Activated CD8-positive, alpha-beta T cell treated with anti-CD3 and anti-CD28 coated beads, Interleukin-2, amount 10 ng/mL, durations not matched to agents 7 days and 5 days (primary cell): ENCODE measurements at regions not wholly inside any gene's neighbourhood (a gene's known extent, or its start where the extent isn't known, plus 50 kb on each side); places are given as distances from the start of the nearest gene placed in this dataset.
"Not testable (repeated sequence)": the region's sequence is repeated elsewhere in the genome, so short reads cannot be mapped to it uniquely, and the experiment has no call there.

Experiments used
- ATAC-seq: fragments of 150-1000 bp; cut with Tn5 transposase; one replicate; pipeline ENCODE4 v1.10.0; 2021; ENCODE audit warnings: moderate library complexity
- CTCF ChIA-PET: fragments of 350-600 bp; sonication (Branson Sonifier 250); formaldehyde crosslinking; loops from one replicate; lab custom pipeline; 2021; ENCODE audit warnings: antibody characterized with exemption; lab: Charles Lee
- POLR2A ChIA-PET: fragments of 350-600 bp; sonication (Branson Sonifier 250); formaldehyde crosslinking; loops from one replicate; lab custom pipeline; 2021; ENCODE audit warnings: antibody characterized with exemption; lab: Charles Lee
- DNase-seq: peaks from one replicate; pipeline ENCODE4 v3.0.0-alpha.2; 2020
- H3K27ac Mint-ChIP-seq: one replicate; pipeline ENCODE4 v1.8.0; 2021; ENCODE audit warnings: mild to moderate bottlenecking, mixed read lengths
- H3K27me3 Mint-ChIP-seq: one replicate; pipeline ENCODE4 v1.8.0; 2021; ENCODE audit warnings: low read depth, mixed read lengths
- H3K36me3 Mint-ChIP-seq: one replicate; pipeline ENCODE4 v1.8.0; 2021; ENCODE audit warnings: low read depth, mixed read lengths
- H3K4me1 Mint-ChIP-seq: one replicate; pipeline ENCODE4 v1.8.0; 2021; ENCODE audit warnings: low read depth, mixed read lengths
- H3K4me3 Mint-ChIP-seq: one replicate; pipeline ENCODE4 v1.8.0; 2021; ENCODE audit warnings: mild to moderate bottlenecking, mixed read lengths
- H3K9me3 Mint-ChIP-seq: one replicate; pipeline ENCODE4 v1.8.0; 2022; ENCODE audit warnings: mixed read lengths; ENCODE audit not compliant: insufficient read depth

DNA sequence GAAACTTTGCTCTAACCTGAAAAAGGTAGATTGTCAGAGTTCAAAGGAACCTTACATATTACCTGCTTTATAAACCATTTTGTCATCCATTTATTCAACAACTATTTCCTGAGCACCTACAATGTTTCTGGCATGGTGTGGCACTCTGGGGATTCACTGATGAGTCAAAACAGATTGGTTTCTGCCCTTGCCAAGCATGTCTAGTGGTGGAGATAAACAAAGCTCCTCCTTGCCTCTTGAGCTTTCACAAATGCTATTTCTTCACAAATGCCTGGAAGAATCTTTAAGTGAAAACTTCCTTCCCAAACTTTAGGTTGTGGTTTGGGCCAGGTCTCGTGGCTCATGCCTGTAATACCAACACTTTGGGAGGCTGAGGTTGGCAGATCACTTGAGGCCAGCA lies 85.1 kb upstream of the RELN start:
- Mint-ChIP-seq H3K4me3 (no peak overlapping the region), H3K27ac (no peak overlapping the region), H3K27me3 (no peaks in the 10 kb centered on the region), H3K36me3 (no peaks in the 10 kb centered on the region), H3K9me3 (no peaks in the 10 kb centered on the region), H3K4me1 (no peaks in the 10 kb centered on the region)
- DNase-seq (no peak), ATAC-seq (no peak)
- POLR2A ChIA-PET = no interaction called here
- CTCF ChIA-PET = no interaction called here

DNA sequence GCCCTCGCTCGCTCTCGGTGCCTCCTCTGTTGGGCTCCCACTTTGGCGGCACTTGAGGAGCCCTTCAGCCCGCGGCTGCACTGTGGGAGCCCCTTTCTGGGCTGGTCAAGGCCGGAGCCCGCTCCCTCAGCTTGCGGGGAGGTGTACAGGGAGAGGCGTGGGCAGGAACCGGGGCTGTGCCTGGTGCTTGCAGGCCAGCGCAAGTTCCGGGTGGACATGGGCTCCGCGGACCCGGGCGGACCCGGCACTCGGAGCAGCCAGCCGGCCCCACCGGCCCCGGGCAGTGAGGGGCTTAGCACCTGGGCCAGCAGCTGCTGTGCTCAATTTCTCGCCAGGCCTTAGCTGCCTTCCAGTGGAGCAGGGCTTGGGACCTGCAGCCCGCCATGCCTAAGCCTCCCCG lies 82.2 kb upstream of the RELN start:
- H3K9me3 Mint-ChIP-seq, H3K4me1 Mint-ChIP-seq, H3K4me3 Mint-ChIP-seq, H3K27me3 Mint-ChIP-seq, POLR2A ChIA-PET, ATAC-seq, CTCF ChIA-PET, H3K36me3 Mint-ChIP-seq, H3K27ac Mint-ChIP-seq, DNase-seq: not testable (repeated sequence)

DNA sequence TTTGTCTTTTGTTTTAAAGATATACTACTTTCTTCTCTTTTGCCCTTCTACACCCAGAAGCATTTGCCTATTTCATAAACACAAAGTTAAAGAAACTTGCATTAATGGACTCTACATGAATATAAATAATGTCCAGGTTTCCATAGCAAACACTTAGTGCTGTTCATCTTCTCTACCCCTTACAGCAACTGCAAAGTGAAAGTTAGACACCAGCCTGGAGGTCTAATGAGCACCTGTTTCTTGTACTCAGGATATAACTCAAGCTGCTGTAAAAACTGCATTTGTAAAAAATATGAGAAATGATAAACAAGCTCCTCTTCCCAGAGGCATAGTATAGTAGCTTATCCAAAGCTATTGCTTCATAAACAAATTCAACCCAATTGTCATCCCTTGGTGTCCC lies 76.0 kb upstream of the RELN start:
- Mint-ChIP-seq H3K27me3 (no peaks in the 10 kb centered on the region), H3K27ac (no peak overlapping the region), H3K9me3 (no peaks in the 10 kb centered on the region), H3K4me3 (no peak overlapping the region), H3K36me3 (no peaks in the 10 kb centered on the region), H3K4me1 (no peaks in the 10 kb centered on the region)
- ChIA-PET POLR2A (no interaction called here), CTCF (no interaction called here)
- ATAC-seq = no peak
- DNase-seq = no peak

DNA sequence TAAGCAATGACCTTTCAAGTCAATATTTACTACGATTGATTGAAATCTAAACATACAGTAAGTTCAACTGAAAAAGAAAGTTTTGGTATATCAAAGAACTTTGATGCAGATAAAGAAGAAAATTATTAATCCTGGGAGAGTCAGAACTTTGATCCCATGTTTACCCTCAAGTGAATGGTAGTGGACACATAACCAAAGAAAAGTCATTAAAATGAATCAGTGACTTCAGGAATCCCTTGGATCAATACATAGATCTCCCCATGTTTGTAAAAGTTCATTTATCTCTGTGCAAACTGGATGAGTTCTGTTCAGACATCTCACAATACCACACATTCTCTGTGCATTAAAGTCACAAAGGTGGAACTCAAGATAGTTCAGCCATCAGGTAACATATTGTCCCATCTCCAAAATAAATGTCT lies 75.5 kb upstream of the RELN start:
- Mint-ChIP-seq H3K9me3 (no peaks in the 10 kb centered on the region), H3K36me3 (no peaks in the 10 kb centered on the region), H3K27me3 (no peaks in the 10 kb centered on the region), H3K27ac (no peak overlapping the region), H3K4me3 (no peak overlapping the region), H3K4me1 (no peaks in the 10 kb centered on the region)
- ChIA-PET POLR2A (no interaction called here), CTCF (no interaction called here)
- no peak for DNase-seq
- ATAC-seq = no peak

DNA sequence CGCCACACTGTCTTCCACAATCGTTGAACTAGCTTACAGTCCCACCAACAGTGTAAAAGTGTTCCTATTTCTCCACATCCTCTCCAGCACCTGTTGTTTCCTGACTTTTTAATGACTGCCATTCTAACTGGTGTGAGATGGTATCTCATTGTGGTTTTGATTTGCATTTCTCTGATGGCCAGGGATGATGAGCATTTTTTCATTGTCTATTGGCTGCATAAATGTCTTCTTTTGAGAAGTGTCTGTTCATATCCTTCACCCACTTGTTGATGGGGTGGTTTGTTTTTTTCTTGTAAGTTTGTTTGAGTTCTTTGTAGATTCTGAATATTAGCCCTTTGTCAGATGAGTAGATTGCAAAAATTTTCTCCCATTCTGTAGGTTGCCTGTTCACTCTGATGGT lies 74.3 kb upstream of the RELN start:
- DNase-seq, H3K4me1 Mint-ChIP-seq, H3K9me3 Mint-ChIP-seq, H3K27me3 Mint-ChIP-seq, CTCF ChIA-PET, H3K27ac Mint-ChIP-seq, POLR2A ChIA-PET, H3K4me3 Mint-ChIP-seq, ATAC-seq, H3K36me3 Mint-ChIP-seq: not testable (repeated sequence)

DNA sequence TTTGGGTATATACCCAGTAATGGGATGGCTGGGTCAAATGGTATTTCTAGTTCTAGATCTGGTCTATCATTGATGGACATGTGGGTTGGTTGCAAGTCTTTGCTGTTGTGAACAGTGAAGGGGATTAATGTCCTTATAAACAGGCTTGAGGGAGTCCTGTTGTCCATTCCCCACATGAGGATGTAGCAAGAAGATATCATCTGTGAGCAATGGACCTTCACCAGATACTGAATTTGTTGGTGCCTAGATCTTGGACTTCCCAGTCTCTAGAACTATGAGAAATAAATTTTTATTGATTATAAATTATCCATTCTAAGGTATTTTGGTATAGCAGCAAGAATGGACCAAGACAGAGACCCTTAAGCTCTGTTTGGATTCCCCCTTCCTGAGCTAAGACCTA lies 72.2 kb upstream of the RELN start:
- Mint-ChIP-seq H3K4me1 (no peaks in the 10 kb centered on the region), H3K9me3 (no peaks in the 10 kb centered on the region), H3K36me3 (no peaks in the 10 kb centered on the region), H3K4me3 (no peak overlapping the region), H3K27me3 (no peaks in the 10 kb centered on the region), H3K27ac (no peak overlapping the region)
- ChIA-PET POLR2A (no interaction called here), CTCF (no interaction called here)
- ATAC-seq (no peak), DNase-seq (no peak)

DNA sequence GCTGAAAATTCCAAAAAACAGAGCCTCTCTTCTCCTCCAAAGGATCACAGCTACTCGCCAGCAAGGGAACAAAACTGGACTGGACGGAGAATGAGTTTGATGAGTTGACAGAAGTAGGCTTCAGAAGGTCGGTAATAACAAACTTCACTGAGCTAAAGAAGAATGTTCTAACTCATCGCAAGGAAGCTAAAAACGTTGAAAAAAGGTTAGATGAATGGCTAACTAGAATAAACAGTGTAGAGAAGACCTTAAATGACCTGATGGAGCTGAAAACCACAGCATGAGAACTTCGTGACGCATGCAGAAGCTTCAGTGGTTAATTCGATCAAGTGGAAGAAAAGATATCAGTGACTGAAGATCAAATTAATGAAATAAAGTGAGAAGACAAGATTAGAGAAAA lies 70.4 kb upstream of the RELN start:
- H3K9me3 Mint-ChIP-seq, H3K4me3 Mint-ChIP-seq, H3K36me3 Mint-ChIP-seq, DNase-seq, H3K27me3 Mint-ChIP-seq, CTCF ChIA-PET, POLR2A ChIA-PET, ATAC-seq, H3K4me1 Mint-ChIP-seq, H3K27ac Mint-ChIP-seq: not testable (repeated sequence)

DNA sequence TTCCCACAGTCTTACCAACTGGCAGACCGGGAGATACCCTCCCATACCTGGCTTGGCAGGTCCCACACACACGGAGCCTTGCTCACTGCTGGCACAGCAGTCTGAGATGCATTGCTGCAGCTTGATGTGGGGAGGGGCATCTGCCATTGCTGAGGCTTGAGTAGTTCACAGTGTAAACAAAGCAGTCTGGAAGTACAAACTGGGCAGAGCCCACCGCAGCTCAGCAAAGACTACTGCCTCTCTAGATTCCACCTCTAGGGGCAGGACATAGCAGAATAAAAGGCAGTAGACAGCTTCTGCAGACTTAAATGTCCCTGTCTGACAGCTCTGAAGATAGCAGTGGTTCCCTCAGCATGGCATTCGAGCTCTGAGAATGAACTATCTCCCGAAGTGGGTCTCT lies 69.6 kb upstream of the RELN start:
- H3K36me3 Mint-ChIP-seq = no peaks in the 10 kb centered on the region
- H3K9me3 Mint-ChIP-seq = no peaks in the 10 kb centered on the region
- no peaks in the 10 kb centered on the region for H3K27me3 Mint-ChIP-seq
- H3K4me3 Mint-ChIP-seq = no peak overlapping the region
- H3K4me1 Mint-ChIP-seq = no peaks in the 10 kb centered on the region
- ChIA-PET POLR2A (no interaction called here), CTCF (interaction anchor here (1.0 kb wide), 1 partner anchor 15 kb away, joined by 4 read pairs; no protein-coding TSS in a partner anchor)
- no peak overlapping the region for H3K27ac Mint-ChIP-seq
- DNase-seq (no peak), ATAC-seq (no peak)

DNA sequence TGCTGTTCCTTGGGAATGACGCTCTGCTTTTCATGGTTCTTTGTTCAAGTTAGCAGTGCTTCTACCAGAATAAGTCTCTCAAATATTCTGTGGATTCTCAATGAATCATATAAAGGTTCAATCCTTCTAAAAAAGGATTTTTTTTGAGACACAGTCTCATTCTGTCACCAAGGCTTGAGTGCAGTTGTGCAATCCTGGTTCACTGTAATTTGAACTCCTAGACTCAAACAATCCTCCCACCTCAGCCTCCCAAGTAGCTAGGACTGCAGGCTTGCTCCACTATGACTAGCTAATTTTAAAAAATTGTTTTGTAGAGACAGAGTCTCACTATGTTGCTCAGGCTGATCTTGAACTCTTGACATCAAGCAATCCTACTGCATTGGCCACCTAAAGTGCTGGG lies 64.9 kb upstream of the RELN start:
- no peaks in the 10 kb centered on the region for H3K9me3 Mint-ChIP-seq
- H3K27me3 Mint-ChIP-seq = no peaks in the 10 kb centered on the region
- ChIA-PET CTCF (no interaction called here), POLR2A (no interaction called here)
- no peak overlapping the region for H3K27ac Mint-ChIP-seq
- DNase-seq (no peak), ATAC-seq (no peak)
- no peaks in the 10 kb centered on the region for H3K4me1 Mint-ChIP-seq
- H3K4me3 Mint-ChIP-seq = no peak overlapping the region
- no peaks in the 10 kb centered on the region for H3K36me3 Mint-ChIP-seq

DNA sequence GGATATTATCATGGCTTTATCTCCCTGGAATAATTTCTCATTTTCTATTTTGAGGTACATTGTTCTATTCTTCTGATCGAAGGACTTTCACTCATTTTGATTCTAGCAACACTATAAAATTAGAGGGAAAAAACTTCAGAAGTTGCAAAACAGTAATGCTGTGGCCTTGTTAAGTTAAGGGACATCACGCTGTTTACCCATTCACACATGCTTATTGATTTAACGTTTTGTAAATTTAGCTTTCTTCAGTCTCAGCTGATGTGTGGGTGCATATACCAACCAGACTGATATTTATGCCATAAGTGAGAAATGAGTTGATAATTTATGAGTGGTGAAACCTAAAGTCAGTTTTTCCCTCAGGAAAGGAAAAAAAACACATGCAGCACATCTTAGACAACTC lies 63.5 kb upstream of the RELN start:
- Mint-ChIP-seq H3K4me1 (no peaks in the 10 kb centered on the region), H3K27me3 (no peaks in the 10 kb centered on the region), H3K4me3 (no peak overlapping the region), H3K9me3 (no peaks in the 10 kb centered on the region), H3K27ac (no peak overlapping the region), H3K36me3 (no peaks in the 10 kb centered on the region)
- ChIA-PET CTCF (no interaction called here), POLR2A (no interaction called here)
- ATAC-seq (no peak), DNase-seq (no peak)

DNA sequence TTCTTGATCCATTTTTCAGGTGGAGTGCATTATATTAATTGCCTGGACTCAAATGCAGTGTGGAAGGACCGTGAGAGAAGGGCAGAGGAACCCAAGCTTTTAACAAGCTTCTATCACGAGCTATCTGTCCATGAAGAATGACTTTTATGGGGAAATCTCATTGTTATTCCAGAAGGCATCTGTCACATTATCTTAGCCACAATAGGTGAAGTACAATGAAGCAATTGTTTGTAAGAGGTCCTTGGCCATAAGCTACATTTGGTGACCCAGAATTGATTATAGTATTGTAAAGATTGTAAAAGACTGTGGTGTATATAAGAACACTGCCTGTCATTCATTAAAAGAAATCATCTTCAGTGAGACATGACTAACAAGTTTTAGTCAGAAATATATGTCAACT lies 58.6 kb upstream of the RELN start:
- H3K4me1 Mint-ChIP-seq = no peaks in the 10 kb centered on the region
- ChIA-PET POLR2A (no interaction called here), CTCF (no interaction called here)
- no peak overlapping the region for H3K4me3 Mint-ChIP-seq
- no peaks in the 10 kb centered on the region for H3K27me3 Mint-ChIP-seq
- H3K36me3 Mint-ChIP-seq = no peaks in the 10 kb centered on the region
- DNase-seq (no peak), ATAC-seq (no peak)
- H3K27ac Mint-ChIP-seq = no peak overlapping the region
- no peaks in the 10 kb centered on the region for H3K9me3 Mint-ChIP-seq

DNA sequence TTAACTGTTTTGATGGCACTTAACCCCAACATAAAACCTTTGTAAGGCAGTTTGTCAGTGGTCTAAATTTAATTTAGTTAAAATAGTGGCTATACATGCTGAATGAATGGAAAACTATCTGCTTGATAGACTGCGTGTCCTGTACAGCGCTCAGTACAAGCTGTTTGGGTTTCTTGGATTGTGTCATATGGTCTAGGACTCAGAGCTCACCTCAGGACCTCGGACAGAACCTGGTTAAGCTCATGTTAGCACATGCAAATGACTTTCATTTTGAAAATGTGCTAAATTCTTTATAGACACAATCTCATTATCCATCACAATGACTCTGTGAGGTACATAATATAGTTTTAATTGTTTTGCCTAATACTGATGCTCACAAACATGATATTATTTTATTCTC lies 55.7 kb upstream of the RELN start:
- no peaks in the 10 kb centered on the region for H3K36me3 Mint-ChIP-seq
- CTCF ChIA-PET = interaction anchor here (0.6 to 1.5 kb wide), 2 partner anchors 14 to 637 kb away, joined by 3 to 4 read pairs; no protein-coding TSS in a partner anchor
- H3K9me3 Mint-ChIP-seq = no peaks in the 10 kb centered on the region
- POLR2A ChIA-PET = no interaction called here
- no peaks in the 10 kb centered on the region for H3K4me1 Mint-ChIP-seq
- no peak overlapping the region for H3K4me3 Mint-ChIP-seq
- DNase-seq = no peak
- H3K27ac Mint-ChIP-seq = no peak overlapping the region
- ATAC-seq = no peak
- H3K27me3 Mint-ChIP-seq = peaks cover 4% of the 10 kb centered on the region

DNA sequence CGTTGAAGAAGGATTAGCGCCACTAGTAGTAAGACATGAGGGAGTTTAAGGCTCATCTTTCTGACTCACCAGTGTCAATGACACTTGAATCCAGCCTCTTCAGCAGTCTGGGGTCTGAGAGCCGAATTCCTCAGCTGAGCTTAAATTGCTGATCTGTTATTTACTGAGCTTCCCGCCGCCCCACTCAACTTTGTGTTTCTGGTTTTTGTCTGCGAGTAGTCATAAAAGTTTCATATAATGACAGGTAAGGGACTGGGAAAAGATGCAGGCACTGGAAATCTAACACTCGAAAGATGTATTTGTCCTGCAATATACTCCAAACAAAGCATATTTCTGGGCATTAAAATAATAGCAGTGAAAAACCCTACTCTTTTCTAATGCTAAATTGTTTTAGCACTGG lies 51.2 kb upstream of the RELN start:
- CTCF ChIA-PET = no interaction called here
- Mint-ChIP-seq H3K27me3 (peaks cover 10% of the 10 kb centered on the region), H3K9me3 (no peaks in the 10 kb centered on the region), H3K27ac (no peak overlapping the region), H3K4me3 (no peak overlapping the region), H3K36me3 (no peaks in the 10 kb centered on the region), H3K4me1 (no peaks in the 10 kb centered on the region)
- POLR2A ChIA-PET = no interaction called here
- ATAC-seq = no peak
- no peak for DNase-seq
